ENCODE measurements at regions not wholly inside any gene's neighbourhood (a gene's known extent, or its start where the extent isn't known, plus 50 kb on each side); places are given as distances from the start of the nearest gene placed in this dataset.

GRCh38 chr2:138334323-138334722 lies 167.2 kb upstream of the SPOPL start:
- Histone ChIP-seq H3K27ac (ENCODE audit: low read depth, low read length) (no peak overlapping the region), H3K4me1 (ENCODE audit: control insufficient read depth, insufficient read depth, low read length) (no peaks in the 10 kb centered on the region), H3K9me3 (ENCODE audit: control insufficient read depth, insufficient read depth, low read length) (no peaks in the 10 kb centered on the region), H3K4me3 (ENCODE audit: low read depth, low read length) (no peak overlapping the region), H3K36me3 (ENCODE audit: control insufficient read depth, insufficient read depth, low read length) (no peaks in the 10 kb centered on the region), H3K27me3 (ENCODE audit: control insufficient read depth, insufficient read depth, low read length) (no peaks in the 10 kb centered on the region), H3K9ac (ENCODE audit: low read depth, low read length) (no peak overlapping the region)

- H3K4me3 ChIP-seq (ENCODE audit: low read depth, low read length) = no peak overlapping the region
- H3K27me3 ChIP-seq (ENCODE audit: control insufficient read depth, insufficient read depth, low read length) = no peaks in the 10 kb centered on the region
- no peaks in the 10 kb centered on the region for H3K36me3 ChIP-seq (ENCODE audit: control insufficient read depth, insufficient read depth, low read length)
- H3K9me3 ChIP-seq (ENCODE audit: control insufficient read depth, insufficient read depth, low read length) = no peaks in the 10 kb centered on the region
- H3K9ac ChIP-seq (ENCODE audit: low read depth, low read length) = no peak overlapping the region; the same call in 1 of the 2 replicates
- H3K4me1 ChIP-seq (ENCODE audit: control insufficient read depth, insufficient read depth, low read length) = no peaks in the 10 kb centered on the region
- H3K27ac ChIP-seq (ENCODE audit: low read depth, low read length) = no peak overlapping the region
Measured at GRCh38 chr2:138335036-138335435, 166.5 kb upstream of the SPOPL start.

DNA sequence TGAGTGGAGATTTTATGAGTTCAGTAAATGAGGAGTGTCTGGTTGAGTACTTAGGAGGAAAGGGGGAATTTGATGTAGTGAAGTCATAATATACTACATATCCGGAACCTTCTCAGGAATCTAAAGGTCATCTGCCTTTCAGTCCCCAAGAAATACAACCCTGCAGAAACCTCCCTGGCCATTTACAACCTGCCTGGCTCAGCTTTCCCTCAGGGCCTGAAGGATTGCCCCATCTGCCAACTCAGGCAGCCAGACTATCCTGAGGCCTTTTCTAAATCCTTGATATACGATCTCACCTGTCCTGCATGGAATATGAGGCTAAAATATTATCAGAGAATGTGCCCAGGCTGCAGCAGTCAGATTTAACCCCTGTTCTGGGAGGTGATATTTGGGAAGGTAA lies 165.4 kb upstream of the SPOPL start:
- no peak overlapping the region for H3K27ac ChIP-seq (ENCODE audit: low read depth, low read length)
- H3K9me3 ChIP-seq (ENCODE audit: control insufficient read depth, insufficient read depth, low read length) = no peaks in the 10 kb centered on the region
- H3K4me1 ChIP-seq (ENCODE audit: control insufficient read depth, insufficient read depth, low read length) = no peaks in the 10 kb centered on the region

DNA sequence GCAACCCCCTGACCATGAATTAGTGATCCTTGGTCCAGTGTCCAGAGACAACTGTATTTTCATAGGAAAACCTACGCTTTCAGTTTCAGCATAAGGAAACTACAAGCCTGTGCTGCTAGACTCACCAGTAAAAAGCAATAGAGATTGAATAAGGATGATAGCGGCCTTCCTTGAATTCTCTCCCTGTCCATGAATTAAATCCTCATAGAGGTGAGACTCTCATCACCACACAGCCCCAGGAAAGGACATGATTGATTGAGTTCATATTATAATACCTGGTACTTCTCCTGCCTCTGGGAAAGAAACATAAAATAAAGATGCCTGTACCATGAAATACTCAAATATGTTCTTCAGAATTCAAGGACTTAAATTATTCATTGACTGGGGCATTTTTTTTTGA lies 146.3 kb upstream of the SPOPL start:
- 0 out of 2 replicates have a peak, but pooled peaks cover 3% of the 10 kb centered on the region for H3K4me1 ChIP-seq (ENCODE audit: control insufficient read depth, insufficient read depth, low read length)
- no peak overlapping the region for H3K27ac ChIP-seq (ENCODE audit: low read depth, low read length)
- H3K9me3 ChIP-seq (ENCODE audit: control insufficient read depth, insufficient read depth, low read length) = no peaks in the 10 kb centered on the region
- no peak overlapping the region for H3K4me3 ChIP-seq (ENCODE audit: low read depth, low read length)
- H3K9ac ChIP-seq (ENCODE audit: low read depth, low read length) = no peak overlapping the region
- H3K27me3 ChIP-seq (ENCODE audit: control insufficient read depth, insufficient read depth, low read length) = no peaks in the 10 kb centered on the region
- no peaks in the 10 kb centered on the region for H3K36me3 ChIP-seq (ENCODE audit: control insufficient read depth, insufficient read depth, low read length)

More for the DNA sequence above, 165.4 kb upstream of the SPOPL start:
- Histone ChIP-seq H3K36me3 (ENCODE audit: control insufficient read depth, insufficient read depth, low read length) (no peaks in the 10 kb centered on the region), H3K27me3 (ENCODE audit: control insufficient read depth, insufficient read depth, low read length) (no peaks in the 10 kb centered on the region), H3K4me3 (ENCODE audit: low read depth, low read length) (no peak overlapping the region), H3K9ac (ENCODE audit: low read depth, low read length) (no peak overlapping the region)

DNA sequence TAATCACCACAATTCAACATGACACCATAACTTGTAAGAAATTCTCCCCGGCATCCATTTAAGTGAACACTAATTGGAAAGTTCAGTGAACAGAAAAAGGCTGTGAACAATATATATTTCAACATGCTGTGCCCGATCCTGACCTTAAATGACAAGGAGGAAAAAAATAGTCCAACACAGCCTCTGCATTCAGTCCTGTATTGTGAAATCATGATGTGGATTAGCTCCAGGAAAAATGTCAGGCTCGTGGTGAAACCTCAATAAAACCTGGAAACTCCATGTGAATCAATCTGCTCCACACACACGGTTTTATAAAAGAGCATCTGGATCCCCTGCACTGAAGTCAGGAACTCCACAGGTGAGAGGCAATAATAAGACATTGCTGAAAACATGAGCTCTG lies 145.4 kb upstream of the SPOPL start:
- no peaks in the 10 kb centered on the region for H3K36me3 ChIP-seq (ENCODE audit: control insufficient read depth, insufficient read depth, low read length)
- 0 out of 2 replicates have a peak, but pooled peaks cover 5% of the 10 kb centered on the region for H3K4me1 ChIP-seq (ENCODE audit: control insufficient read depth, insufficient read depth, low read length)
- no peak overlapping the region for H3K9ac ChIP-seq (ENCODE audit: low read depth, low read length)
- no peak overlapping the region for H3K4me3 ChIP-seq (ENCODE audit: low read depth, low read length)
- no peaks in the 10 kb centered on the region for H3K27me3 ChIP-seq (ENCODE audit: control insufficient read depth, insufficient read depth, low read length)
- no peak overlapping the region for H3K27ac ChIP-seq (ENCODE audit: low read depth, low read length)
- no peaks in the 10 kb centered on the region for H3K9me3 ChIP-seq (ENCODE audit: control insufficient read depth, insufficient read depth, low read length)

DNA sequence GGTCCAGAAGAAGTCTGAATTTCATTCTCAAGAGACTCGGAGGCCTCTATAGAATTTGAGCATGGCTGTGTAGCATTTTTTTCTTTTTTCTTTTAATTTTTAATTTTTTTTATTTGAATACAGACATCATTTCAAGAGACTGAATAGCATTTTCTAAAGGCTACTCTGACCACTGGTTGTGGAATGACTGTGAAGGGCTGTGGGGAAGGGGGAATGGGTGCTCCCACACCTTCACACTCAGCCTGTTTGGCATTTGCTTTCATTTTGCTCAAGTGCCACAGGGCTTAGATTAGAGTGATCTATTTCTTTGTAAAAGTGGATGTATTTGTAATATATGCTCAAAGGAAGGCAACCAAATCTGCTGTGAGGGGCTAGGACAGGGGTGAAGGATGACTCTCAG lies 142.0 kb upstream of the SPOPL start:
- Histone ChIP-seq H3K9ac (ENCODE audit: low read depth, low read length) (no peak overlapping the region), H3K36me3 (ENCODE audit: control insufficient read depth, insufficient read depth, low read length) (no peaks in the 10 kb centered on the region), H3K27me3 (ENCODE audit: control insufficient read depth, insufficient read depth, low read length) (no peaks in the 10 kb centered on the region), H3K4me1 (ENCODE audit: control insufficient read depth, insufficient read depth, low read length) (0 out of 2 replicates have a peak, but pooled peaks cover 5% of the 10 kb centered on the region), H3K9me3 (ENCODE audit: control insufficient read depth, insufficient read depth, low read length) (no peaks in the 10 kb centered on the region), H3K4me3 (ENCODE audit: low read depth, low read length) (no peak overlapping the region), H3K27ac (ENCODE audit: low read depth, low read length) (no peak overlapping the region)

DNA sequence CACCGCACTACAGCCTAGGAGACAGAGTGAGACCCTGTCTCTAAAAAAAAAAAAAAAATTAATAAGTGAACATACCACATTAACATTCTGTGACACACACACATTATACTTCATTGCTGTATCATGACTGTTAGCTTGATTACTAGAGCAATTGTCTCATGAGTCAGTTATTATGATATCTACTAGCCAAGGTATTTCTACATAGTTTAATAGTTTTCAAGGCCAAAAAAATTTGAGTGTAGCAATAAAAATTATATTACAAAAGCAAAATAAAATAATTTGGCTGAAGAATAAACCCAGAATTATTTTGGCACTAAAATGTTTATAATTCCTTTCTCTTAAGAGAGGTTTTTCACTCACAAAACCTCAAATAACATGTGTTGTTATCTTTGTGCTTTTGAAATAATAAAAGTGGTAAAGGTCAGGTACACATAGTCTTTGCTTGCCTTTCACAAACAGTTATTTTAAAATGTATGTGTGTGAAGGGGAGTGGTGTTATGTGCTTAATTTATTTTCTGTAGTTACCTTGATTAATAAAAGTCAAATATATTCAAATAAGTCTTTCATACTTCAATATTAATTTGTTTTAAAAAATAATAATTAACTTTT lies 136.9 kb upstream of the SPOPL start:
- no peaks in the 10 kb centered on the region for H3K36me3 ChIP-seq (ENCODE audit: control insufficient read depth, insufficient read depth, low read length)
- H3K4me3 ChIP-seq (ENCODE audit: low read depth, low read length) = no peak overlapping the region
- H3K27ac ChIP-seq (ENCODE audit: low read depth, low read length) = no peak overlapping the region
- H3K27me3 ChIP-seq (ENCODE audit: control insufficient read depth, insufficient read depth, low read length) = no peaks in the 10 kb centered on the region
- H3K9me3 ChIP-seq (ENCODE audit: control insufficient read depth, insufficient read depth, low read length) = no peaks in the 10 kb centered on the region
- H3K4me1 ChIP-seq (ENCODE audit: control insufficient read depth, insufficient read depth, low read length) = 0 out of 2 replicates have a peak, but pooled peaks cover 5% of the 10 kb centered on the region
- H3K9ac ChIP-seq (ENCODE audit: low read depth, low read length) = no peak overlapping the region

- no peaks in the 10 kb centered on the region for H3K4me1 ChIP-seq (ENCODE audit: control insufficient read depth, insufficient read depth, low read length)
- no peak overlapping the region for H3K27ac ChIP-seq (ENCODE audit: low read depth, low read length)
- no peak overlapping the region for H3K9ac ChIP-seq (ENCODE audit: low read depth, low read length)
- no peaks in the 10 kb centered on the region for H3K27me3 ChIP-seq (ENCODE audit: control insufficient read depth, insufficient read depth, low read length)
- H3K4me3 ChIP-seq (ENCODE audit: low read depth, low read length) = no peak overlapping the region
- no peaks in the 10 kb centered on the region for H3K9me3 ChIP-seq (ENCODE audit: control insufficient read depth, insufficient read depth, low read length)
- no peaks in the 10 kb centered on the region for H3K36me3 ChIP-seq (ENCODE audit: control insufficient read depth, insufficient read depth, low read length)
Measured at GRCh38 chr2:138365581-138365980, 136.0 kb upstream of the SPOPL start.

DNA sequence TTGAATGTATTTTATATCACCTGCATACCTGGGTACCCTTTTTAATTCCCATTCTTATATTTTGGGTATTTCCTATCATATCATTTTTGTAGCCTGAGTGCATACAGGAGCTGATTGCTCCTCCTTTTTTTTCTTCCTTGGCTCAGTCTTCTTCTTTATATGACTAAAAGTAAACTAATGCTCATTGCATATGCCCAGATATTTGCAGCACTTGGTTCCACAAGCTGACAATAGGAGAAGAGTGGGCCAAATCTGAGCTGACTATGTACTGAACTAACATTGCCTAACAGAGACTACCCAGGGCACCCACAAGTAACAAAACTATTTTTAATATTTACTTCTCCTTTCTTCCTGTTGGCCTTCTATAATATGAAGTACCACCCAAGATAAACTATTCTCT lies 131.7 kb upstream of the SPOPL start:
- H3K4me3 ChIP-seq (ENCODE audit: low read depth, low read length) = no peak overlapping the region
- H3K36me3 ChIP-seq (ENCODE audit: control insufficient read depth, insufficient read depth, low read length) = no peaks in the 10 kb centered on the region
- H3K9me3 ChIP-seq (ENCODE audit: control insufficient read depth, insufficient read depth, low read length) = no peaks in the 10 kb centered on the region
- H3K27ac ChIP-seq (ENCODE audit: low read depth, low read length) = no peak overlapping the region
- H3K9ac ChIP-seq (ENCODE audit: low read depth, low read length) = no peak overlapping the region
- no peaks in the 10 kb centered on the region for H3K27me3 ChIP-seq (ENCODE audit: control insufficient read depth, insufficient read depth, low read length)
- no peaks in the 10 kb centered on the region for H3K4me1 ChIP-seq (ENCODE audit: control insufficient read depth, insufficient read depth, low read length)

DNA sequence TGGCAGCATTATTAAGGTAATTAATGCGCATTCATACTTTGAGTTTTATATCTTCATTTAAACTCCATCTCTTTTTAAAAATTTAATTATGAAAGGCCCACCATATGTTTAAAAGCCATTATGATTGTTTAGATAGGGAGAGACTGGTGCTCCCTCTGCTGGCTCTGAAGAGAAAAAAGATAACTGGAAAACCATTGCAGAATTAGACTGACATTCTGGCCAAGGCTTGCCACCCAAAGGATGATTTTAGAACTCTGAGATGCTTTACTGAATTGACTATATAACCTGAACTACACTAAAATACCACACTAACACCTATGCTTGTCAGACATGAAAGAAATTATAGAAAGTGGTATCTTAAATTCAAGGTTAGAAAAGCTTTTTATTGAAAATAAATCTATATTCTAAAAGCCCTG lies 127.6 kb upstream of the SPOPL start:
- H3K36me3 ChIP-seq (ENCODE audit: control insufficient read depth, insufficient read depth, low read length) = no peaks in the 10 kb centered on the region
- no peaks in the 10 kb centered on the region for H3K27me3 ChIP-seq (ENCODE audit: control insufficient read depth, insufficient read depth, low read length)
- H3K4me1 ChIP-seq (ENCODE audit: control insufficient read depth, insufficient read depth, low read length) = no peaks in the 10 kb centered on the region
- no peak overlapping the region for H3K4me3 ChIP-seq (ENCODE audit: low read depth, low read length)
- no peaks in the 10 kb centered on the region for H3K9me3 ChIP-seq (ENCODE audit: control insufficient read depth, insufficient read depth, low read length)
- H3K9ac ChIP-seq (ENCODE audit: low read depth, low read length) = no peak overlapping the region
- H3K27ac ChIP-seq (ENCODE audit: low read depth, low read length) = no peak overlapping the region

DNA sequence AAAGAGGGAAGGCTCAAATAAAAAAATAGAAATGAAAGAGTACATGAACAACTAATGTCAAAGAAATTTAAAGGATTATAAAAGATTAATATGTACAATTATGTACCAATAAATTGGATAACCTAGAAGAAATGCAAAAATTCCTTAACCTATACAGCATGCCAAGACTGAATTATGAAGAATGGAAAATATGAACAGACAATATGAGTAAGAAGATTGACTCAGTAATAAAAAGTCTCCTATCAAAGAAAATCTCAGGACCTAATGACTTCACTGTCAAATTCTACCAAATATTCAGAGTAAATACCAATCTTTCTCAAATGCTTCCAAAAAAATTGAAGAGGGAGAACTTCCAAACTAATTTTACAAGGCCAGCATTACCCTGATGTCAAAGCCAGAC lies 120.2 kb upstream of the SPOPL start:
- H3K27me3 ChIP-seq (ENCODE audit: control insufficient read depth, insufficient read depth, low read length) = no peaks in the 10 kb centered on the region
- H3K4me3 ChIP-seq (ENCODE audit: low read depth, low read length) = no peak overlapping the region
- no peak overlapping the region for H3K9ac ChIP-seq (ENCODE audit: low read depth, low read length)
- H3K4me1 ChIP-seq (ENCODE audit: control insufficient read depth, insufficient read depth, low read length) = no peaks in the 10 kb centered on the region
- no peak overlapping the region for H3K27ac ChIP-seq (ENCODE audit: low read depth, low read length)
- no peaks in the 10 kb centered on the region for H3K9me3 ChIP-seq (ENCODE audit: control insufficient read depth, insufficient read depth, low read length)
- H3K36me3 ChIP-seq (ENCODE audit: control insufficient read depth, insufficient read depth, low read length) = no peaks in the 10 kb centered on the region

Measured in HUES48 (cell line).